Dedifferentiated amniotic fluid mesenchymal stem cell (primary cell): ENCODE measurements at regions not wholly inside any gene's neighbourhood (a gene's known extent, or its start where the extent isn't known, plus 50 kb on each side); places are given as distances from the start of the nearest gene placed in this dataset.

ENCODE experiments used
- DNase-seq: peaks from one replicate; pipeline ENCODE4 v3.0.0-alpha.2; 2016; ENCODE audit errors: extremely low spot score

DNA sequence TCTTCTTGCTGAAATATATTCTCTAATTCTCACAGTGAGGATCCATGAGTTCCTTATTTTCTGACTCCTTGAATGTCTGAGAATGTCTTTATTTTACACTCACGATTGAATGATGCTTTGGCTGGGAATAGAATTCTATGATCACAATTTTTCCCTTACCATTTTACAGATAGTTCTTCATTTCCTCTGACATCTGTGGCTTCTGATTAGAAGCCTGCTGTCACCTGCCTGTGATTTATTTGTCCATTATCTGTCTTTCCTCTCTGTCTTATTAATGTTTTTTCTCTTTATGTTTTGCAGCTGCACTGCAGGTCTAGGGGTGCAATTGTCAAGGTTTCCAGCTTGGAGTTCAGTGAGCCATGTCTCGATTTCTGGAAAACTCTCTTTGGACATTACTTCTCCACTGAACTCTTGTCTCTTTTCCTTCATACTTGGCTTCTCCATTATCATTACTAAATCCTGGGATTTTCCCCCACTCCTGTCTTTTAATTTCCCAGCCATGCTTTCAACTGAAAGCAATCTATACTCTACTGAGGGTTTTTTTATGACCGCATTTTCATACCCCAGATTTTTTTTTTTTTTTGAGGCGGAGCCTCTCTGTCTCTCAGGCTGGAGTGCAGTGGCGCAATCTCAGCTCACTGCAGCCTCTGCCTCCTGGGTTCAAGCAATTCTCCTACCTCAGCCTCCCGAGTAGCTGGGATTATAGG is 85.8 kb upstream of the PRNP start:
- no peak for DNase-seq

DNA sequence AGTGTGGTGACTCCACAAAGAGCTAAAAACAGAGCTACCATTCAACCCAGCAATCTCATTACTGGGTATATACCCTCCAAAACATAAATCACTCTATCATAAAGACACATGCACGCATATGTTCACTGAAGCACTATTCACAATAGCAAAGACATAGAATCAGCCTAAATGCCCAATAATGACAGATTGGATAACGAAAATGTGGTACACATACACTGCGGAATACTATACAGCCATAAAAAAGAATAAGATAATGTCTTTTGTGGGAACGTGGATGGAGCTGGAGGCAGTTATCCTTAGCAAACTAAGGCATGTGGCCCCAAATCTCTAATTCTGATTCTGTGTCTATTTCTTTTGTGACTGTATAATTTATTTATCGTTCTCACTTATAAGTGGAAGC is 89.0 kb upstream of the PRNP start:
- no peak for DNase-seq

DNA sequence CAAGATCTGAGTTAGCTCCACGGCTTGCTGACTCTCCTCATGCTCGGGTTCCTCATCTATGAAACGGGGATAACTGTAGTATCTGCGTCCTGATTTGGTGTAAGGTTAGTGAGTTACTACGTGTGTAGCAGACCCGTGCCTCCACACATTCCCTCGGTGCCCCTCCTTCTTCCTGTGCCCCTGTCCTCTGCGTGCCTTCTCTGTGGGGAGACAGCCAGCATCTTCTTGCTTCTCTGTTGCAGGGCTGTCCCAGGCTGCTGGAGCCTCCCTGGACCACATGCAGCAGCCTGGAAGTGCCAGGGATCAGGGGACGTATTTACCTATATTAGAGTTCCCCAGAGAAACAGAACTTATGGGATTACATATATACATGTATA is 93.1 kb upstream of the PRNP start:
- no peak for DNase-seq

DNA sequence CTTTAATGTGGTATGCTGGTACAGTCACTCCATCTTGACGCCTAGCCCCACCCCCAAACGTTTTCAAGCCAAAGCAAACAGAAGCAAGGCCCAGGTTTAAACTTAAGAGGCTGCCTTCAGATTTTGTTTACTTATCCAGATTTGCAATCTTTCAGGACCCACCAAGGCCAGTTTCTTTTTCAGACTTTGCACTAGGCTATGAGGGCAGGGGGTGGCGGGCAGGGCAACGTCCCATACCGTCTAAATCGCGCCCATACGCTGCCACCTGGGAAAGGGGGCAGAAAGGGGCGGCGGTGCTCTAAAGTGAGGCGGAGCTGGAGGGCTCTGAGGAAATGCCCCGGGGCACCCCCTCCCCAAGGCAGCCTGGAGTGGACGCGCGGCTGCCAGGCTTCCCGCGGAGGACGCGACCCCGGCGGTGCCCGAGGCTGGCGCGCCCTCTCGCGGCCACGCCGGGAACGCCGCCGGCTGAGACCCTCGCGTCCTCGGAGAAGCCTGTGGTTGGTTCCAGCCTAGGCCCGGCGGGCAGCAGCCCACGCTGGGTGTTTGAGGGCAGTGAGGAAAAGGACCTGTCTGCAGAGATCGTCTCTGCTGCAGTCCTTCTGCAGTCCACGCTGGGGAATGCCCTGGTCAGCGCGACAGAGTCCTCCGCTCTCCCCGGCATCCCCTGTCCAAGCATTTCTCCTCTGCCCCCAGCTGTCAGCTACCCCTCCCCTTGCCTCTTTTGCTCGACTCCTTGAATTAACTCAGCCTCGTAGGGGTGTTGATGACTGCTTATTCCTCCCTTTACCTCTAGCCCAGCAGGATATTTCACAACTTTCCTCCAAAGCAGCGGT is 93.7 kb upstream of the PRNP start:
- peak; percentile 18 for DNase-seq

DNA sequence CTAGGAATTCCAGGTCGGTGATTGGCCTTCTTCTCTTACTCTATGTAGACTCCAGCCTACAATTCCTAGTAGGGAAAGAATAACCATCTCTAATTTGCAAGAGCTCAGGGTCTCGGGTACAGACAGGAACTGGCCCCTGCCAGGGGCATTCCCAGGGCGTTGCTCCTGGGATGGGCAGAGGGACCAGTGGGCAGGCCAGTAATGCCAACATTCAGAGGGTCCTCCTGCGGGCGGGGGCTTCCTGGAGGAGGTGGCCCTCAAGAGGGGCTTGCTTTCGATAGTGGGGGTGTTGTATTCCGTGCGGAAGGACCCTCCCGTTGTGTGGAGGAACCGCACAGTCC is 94.3 kb upstream of the PRNP start:
- no peak for DNase-seq

DNA sequence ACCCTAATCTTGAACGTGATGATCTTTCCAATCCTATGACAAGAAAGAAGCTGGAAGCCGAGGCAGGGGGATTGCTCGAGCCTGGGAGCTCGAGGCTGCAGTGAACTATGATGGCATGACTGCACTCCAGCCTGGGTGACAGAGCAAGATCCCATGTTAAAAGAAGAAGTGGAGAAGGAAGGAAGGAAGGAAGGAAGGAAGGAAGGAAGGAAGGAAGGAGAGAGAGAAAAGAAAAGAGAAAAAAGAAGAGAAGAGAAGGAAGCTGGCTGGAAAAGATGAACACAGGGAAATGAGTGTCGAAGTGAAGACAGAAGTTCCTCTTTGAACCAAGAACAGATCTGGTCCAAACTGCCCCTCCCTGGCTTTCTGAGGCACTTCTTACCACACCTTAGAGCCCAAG is 100.5 kb upstream of the PRNP start:
- no peak for DNase-seq

DNA sequence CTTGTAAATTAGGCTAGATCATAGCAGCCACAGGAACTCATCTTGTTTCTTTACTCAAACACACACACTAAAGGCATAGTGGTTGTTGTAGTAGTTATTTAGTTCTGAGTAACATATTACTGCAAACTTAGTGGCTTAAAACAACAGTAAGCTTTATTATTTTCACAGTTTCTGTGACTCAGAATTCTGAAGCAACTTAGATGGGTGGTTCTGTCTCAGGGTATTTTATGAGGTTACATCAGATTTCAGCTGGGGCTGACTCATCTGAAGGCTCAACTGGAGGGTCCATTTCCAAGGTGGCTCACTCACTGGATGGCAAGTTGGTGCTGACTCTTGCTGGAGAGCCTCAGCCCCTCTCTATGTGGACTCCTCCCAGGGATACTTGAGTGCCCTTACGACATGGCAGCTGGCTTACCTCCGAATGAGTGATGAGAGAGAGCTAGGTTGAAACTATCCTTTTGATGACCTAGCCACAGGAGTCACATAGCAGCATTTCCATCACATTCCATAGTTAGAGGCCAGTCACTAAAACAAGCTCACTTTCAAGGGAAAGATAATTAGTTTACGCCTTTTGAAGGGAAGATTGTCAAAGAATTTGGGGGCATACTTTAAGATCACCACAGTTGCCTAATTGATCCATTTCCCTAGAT is 101.0 kb upstream of the PRNP start:
- DNase-seq, result peak; percentile 20

DNA sequence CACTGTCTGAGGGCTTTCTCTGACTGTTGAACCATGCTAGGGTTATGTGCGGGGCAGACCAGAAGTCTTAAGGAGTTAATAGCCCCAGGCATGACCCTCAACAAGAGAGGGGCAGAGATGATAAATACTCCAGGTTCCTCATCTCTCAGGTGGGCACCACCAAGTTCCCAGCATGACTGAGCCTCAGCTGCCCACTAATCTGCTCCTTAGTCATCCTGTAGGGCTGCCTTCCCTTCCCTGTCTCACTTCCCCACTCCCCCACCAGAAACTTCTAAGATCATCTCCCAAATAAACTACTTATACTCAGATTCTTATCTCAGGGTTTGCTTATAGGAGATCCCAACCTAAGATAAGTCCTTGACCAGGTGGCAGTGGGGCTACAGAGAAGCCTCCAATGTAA is 101.7 kb upstream of the PRNP start:
- DNase-seq, result no peak

DNA sequence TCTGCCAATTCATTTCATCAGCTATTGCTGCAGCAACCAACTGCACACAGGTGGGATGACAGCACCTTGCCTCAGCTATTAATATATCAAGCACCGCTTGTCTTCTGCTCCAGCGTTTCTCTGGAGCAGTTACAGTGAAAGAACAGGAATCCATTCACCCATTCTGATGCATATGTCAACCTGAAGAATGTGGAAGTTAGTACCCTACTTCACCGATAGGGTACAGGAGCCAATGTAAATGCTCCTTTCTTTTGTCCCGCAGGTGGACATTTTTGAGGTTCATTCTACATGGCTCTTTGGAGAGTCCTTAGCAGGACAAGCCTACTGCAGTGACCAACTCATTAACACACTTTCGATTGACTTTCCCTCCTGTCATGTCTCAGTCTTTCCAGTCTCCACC is 104.4 kb upstream of the PRNP start:
- DNase-seq, result no peak

DNA sequence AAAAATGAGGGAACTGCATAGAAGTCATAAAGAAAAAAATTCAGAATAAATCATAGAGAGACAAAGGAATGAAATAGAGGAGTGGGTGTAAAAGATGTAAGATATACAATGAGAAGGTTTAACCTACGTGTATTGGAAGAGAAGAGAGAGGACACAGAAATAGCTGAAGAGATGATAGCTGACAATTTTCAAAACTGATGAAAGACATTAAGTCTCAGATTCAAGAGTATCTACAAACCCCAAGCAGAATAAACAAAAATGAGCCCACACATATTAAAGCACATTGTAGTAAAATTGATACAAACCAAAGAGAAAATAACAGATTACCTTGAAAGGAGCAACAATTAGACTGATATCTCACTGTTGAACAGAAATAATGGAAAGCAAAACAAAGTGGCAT is 107.9 kb upstream of the PRNP start:
- DNase-seq, result no peak

DNA sequence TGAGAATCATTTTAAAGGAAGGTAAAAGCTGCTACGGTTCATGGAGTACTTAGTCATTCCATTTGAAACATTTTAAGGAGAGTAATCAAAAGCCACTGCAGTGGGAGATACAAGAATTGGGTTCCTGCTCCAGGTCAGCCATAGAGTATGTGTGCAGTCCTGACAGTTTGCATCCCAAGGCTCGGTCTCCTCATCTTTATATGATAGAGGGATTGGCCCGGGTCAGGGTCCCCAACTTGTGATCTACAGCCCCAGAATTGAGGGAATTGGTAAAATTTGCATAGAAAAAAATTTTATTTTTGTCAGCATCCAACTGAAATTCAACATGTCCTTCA is 111.9 kb upstream of the PRNP start:
- no peak for DNase-seq

DNA sequence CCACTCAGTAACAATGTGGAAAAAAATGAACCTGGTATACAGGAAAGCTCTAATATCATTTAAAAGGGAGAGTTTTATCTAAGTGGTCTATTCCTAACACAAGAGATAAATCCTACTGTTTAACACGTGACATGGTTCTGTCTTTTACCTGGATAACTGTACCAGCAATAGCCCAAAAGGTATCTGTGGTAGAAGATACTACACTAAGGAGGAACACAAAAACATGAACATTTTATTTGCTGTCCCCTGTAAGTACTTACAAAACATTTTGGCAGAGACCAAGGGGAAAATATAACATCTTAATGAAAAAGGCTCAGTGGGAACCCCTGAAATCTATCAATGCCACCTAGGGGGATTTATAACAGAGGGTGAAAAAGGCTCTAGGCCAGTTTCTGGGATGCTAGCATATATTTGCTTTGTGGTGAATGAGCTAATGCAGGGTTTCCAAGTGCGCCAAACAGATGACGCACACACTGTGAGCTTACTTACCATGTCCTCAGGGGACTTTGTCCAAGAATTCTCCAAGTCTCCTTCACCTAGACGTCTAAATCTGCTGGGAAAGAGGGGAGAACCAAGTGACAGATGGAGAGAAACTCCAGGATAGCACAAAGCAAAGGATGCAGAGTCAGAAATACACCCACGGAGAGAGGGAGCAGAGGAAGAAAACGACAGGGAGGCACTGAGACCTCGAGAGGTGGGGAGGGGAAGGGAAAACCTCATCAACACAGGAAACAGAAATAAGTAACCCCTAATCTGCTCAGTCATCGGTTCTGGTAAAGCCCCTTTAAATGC is 112.5 kb upstream of the PRNP start:
- peak; percentile 78 for DNase-seq

DNA sequence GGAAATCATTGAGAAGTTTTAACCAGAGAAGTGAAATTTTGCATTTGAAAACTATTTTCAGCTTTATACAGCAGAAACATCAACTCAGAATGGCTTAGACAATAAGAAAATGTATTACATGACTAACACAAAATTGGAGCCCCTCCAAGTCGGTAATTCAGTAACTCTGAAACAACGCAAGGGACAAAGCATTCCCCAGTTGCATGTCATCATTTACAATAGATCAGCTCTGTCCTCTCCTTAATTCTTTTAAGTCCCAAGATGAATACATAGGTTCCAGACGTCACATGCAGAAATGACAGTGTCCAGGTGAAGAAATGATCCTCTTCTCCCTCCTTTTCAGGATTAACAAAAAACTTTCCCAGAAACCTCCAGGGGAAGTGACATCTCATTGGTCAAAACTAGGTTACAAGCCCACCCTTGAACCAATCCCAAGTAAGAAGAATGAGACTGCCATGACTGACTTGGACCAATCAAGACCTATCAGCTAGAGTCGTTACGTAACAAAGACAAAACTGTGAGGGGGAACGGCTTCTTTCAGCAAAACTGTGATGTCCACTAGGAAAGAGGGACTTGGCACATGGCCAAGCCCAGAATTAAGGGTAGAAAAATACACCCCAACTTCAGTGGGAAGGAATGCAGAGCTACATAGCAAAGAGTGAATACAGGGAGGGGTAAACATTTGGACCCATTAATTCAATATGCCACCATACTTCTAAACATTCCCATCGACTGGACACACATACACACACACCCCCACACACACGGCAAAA is 114.3 kb upstream of the PRNP start:
- no peak for DNase-seq

DNA sequence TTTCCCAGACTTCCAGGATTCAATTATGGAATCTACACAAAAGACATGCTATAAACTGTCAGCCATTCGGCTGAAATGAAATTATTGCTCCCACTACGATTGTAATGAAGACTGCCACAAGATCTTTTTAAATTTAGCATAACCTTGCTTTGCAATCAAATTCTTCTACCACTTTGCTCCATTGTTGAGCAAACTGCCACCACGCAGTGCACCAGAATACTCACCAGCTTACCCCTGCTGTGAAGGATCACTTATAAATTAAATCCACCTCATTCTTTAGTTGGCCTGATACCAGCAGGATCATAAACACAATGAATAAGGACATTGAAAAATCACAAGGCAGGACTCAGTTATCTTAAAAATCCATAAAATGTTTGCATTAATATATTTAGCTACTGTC is 116.4 kb upstream of the PRNP start:
- no peak for DNase-seq

DNA sequence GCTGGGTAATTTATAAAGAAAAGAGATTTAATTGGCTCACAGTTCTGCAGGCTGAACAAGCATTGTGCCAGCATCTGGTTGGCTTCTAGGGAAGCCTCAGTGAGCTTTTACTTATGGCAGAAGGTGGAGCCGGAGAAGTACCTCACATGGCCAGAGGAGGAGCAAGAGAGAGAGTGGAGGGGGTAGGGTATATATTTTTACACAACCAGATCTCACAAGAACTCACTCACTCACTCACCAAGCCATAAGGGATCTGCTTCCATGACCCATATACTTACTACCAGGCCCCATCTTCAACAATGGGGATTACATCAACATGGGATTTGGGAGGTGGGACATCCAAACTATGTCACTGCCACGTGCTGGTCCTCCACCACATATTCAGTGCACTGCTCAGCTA is 117.2 kb upstream of the PRNP start:
- no peak for DNase-seq

DNA sequence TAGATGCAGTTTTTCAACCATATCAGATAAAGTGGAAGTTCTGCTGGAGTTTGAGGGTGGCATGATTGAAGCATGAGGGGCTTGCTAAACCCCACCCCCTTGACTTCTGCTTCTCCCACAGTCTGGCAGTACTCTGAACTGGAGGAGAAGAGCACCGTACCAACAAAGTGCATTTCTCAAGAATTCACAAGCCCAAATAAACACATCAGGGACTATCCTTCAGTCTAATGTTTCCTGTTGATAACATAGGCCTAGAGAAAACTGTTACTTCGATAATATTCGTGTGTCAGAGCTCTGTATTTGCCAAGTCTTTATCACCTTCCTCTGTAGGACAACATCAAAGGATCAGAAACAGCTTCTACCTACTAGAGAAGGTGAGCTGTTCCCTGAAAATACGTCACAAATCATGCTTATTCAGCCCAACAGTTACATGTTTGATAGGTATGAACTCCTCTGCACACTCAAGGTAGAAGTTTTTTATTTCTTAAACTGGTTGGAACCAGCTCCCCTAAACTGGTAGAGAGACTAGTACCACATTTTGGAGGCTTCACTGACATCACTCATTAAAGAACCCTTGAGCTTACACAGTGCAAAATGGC is 117.8 kb upstream of the PRNP start:
- no peak for DNase-seq

DNA sequence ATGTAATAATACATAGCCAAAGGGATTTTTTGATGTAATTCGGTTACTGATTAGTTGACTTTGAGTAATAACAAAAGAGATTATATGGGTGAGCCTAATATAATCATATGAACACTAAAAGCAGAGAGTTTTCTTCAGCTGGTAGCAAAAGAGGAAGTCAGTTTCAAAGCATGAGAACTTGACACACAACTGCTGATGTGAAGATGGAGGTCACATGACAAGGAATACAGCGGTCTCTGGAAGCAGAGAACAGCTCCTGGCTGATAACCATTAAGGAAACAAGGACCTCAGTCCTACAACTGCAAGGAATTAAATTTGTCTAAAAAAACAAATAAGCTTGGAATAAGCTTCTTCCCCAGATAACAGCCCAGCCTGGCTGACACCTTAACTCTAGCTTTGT is 119.1 kb upstream of the PRNP start:
- DNase-seq, result no peak

DNA sequence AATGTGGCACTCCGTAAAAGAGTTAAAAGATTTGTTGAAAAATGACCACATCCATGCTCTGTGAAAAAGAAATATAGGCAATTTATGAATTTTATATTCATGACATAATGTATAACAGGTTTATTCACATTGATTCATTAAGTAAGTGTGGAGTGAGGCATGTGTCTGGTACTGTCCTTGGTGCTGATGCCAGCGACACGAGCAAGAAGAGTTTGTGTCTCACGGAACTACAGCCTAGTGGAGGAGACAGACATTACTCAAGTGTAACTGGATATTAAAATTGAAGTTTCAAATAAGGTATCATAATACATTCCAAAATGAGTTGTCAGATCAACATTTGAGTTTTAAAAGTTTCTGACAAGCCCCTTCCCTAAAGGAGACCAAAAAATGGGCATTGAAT is 122.7 kb upstream of the PRNP start:
- DNase-seq, result peak; percentile 53

DNA sequence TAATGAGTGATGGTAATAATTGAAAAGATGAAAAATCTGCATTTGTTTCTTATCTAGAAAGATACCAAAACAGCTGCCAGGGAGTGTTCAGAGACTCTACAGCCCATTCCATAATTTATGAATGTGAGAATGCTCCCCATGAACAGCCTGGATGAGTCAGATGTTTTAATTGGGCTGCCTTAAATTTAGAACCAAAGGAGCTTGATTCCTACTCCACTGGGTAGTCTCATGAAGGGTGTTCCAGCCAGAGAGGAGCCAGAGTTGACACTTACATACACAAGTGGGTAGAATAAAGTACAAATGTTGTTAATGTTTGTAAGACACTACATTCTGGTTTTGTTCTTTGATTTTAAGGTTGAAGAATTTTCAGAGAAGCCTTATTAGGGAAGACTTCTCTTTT is 123.2 kb upstream of the PRNP start:
- DNase-seq, result no peak

DNA sequence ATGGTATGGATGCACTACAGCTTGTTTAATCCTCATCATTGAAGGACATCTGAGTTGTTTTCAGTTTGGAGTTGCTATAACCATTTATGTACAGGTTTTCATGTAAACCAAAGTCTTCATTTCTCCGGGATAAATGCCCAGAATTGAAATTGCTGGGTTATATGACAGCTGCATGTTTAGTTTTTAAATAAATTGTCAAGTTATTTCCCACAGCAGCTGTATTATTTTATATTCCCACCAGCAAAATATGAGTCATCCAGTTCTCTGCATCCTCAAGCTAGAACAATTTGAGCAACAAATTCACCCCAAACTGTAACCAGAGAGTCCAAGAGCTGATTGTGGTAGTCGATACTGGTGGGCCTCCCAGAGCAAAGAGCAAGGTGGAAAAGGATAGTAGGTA is 125.6 kb upstream of the PRNP start:
- no peak for DNase-seq

DNA sequence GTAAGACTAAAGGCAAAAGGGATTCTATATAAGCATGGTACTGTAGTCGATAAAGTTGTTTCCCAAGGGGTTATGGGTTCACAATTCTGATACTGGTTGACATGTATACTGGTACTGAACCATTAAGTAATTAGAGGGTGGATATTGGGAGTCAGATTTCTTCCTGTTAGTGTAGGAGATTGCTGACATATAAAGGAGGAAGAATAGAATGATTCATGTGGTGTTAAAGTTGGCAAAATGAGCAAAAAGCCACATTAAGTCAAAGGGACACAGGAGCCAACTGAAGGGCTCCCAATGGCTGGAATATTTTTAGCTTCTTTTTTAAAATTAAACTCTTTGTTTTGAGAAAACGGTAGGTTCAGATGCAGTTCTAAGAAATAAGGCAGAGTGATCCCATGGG is 126.3 kb upstream of the PRNP start:
- DNase-seq, result no peak
